Parathyroid adenoma (tissue), 2 donors: ENCODE measurements at regions not wholly inside any gene's neighbourhood (a gene's known extent, or its start where the extent isn't known, plus 50 kb on each side); places are given as distances from the start of the nearest gene placed in this dataset.

ENCODE experiments used
- H2AFZ ChIP-seq: fragments of 300-600 bp; sonication (generic); one replicate; pipeline ENCODE4 v1.7.0; 2017; ENCODE audit warnings: antibody characterized with exemption, mild to moderate bottlenecking
- H3K27ac ChIP-seq: fragments of 300-600 bp; sonication (generic); one replicate; pipeline ENCODE4 v1.7.0; 2017
- H3K27me3 ChIP-seq: fragments of 300-600 bp; sonication (generic); one replicate; pipeline ENCODE4 v1.7.0; 2017; ENCODE audit warnings: low read length; ENCODE audit not compliant: control insufficient read depth, insufficient read depth
- H3K36me3 ChIP-seq: fragments of 300-600 bp; sonication (generic); one replicate; pipeline ENCODE4 v1.7.0; 2017; ENCODE audit warnings: low read length; ENCODE audit not compliant: control insufficient read depth, insufficient read depth
- H3K4me1 ChIP-seq: fragments of 300-600 bp; sonication (generic); one replicate; pipeline ENCODE4 v1.7.0; 2017; ENCODE audit warnings: control low read depth
- H3K4me2 ChIP-seq: fragments of 300-600 bp; sonication (generic); one replicate; pipeline ENCODE4 v1.7.0; 2017; ENCODE audit warnings: low read length
- H3K4me3 ChIP-seq: fragments of 300-600 bp; sonication (generic); one replicate; pipeline ENCODE4 v1.7.0; 2017; ENCODE audit warnings: low read depth, low read length
- H3K79me2 ChIP-seq: fragments of 300-600 bp; sonication (generic); one replicate; pipeline ENCODE4 v1.7.0; 2017; ENCODE audit warnings: control low read depth
- H3K9ac ChIP-seq: fragments of 300-600 bp; sonication (generic); one replicate; pipeline ENCODE4 v1.7.0; 2017; ENCODE audit warnings: mild to moderate bottlenecking
- H3K9me3 ChIP-seq: fragments of 300-600 bp; sonication (generic); one replicate; pipeline ENCODE4 v1.7.0; 2017; ENCODE audit warnings: low read length; ENCODE audit not compliant: control insufficient read depth
- CTCF ChIP-seq: fragments of 300-600 bp; sonication (generic); IDR thresholded peaks from one replicate; pipeline ENCODE4 v1.7.0; 2017; ENCODE audit warnings: antibody characterized with exemption, mild to moderate bottlenecking
- donor health status: primary hyperparathyroidism.

GRCh38 chr20:6469695-6470094 is 297.8 kb upstream of the BMP2 start:
- no peak overlapping the region for H3K4me3 ChIP-seq
- no peaks in the 10 kb centered on the region for H3K27me3 ChIP-seq
- H2AFZ ChIP-seq: no peak overlapping the region
- H3K36me3 ChIP-seq: no peaks in the 10 kb centered on the region
- no peaks in the 10 kb centered on the region for H3K4me1 ChIP-seq
- TF ChIP-seq CTCF: no peak
- no peaks in the 10 kb centered on the region for H3K79me2 ChIP-seq
- H3K27ac ChIP-seq: no peak overlapping the region
- no peaks in the 10 kb centered on the region for H3K9me3 ChIP-seq
- no peak overlapping the region for H3K9ac ChIP-seq
- no peak overlapping the region for H3K4me2 ChIP-seq

GRCh38 chr20:6468423-6469116 is 298.9 kb upstream of the BMP2 start:
- Histone ChIP-seq H3K36me3 (no peaks in the 10 kb centered on the region), H3K4me1 (no peaks in the 10 kb centered on the region), H3K4me2 (no peak overlapping the region), H3K9ac (no peak overlapping the region), H3K79me2 (no peaks in the 10 kb centered on the region), H2AFZ (no peak overlapping the region), H3K27me3 (no peaks in the 10 kb centered on the region), H3K9me3 (no peaks in the 10 kb centered on the region), H3K4me3 (no peak overlapping the region), H3K27ac (no peak overlapping the region)
- TF ChIP-seq CTCF: no peak

- H3K79me2 ChIP-seq: no peaks in the 10 kb centered on the region
- H3K27me3 ChIP-seq: no peaks in the 10 kb centered on the region
- TF ChIP-seq CTCF: no peak
- no peak overlapping the region for H3K4me2 ChIP-seq
- no peaks in the 10 kb centered on the region for H3K9me3 ChIP-seq
- no peak overlapping the region for H3K4me3 ChIP-seq
- H3K36me3 ChIP-seq: no peaks in the 10 kb centered on the region
- H2AFZ ChIP-seq: no peak overlapping the region
- H3K9ac ChIP-seq: no peak overlapping the region
- H3K27ac ChIP-seq: no peak overlapping the region
- H3K4me1 ChIP-seq: no peaks in the 10 kb centered on the region
Observed at GRCh38 chr20:6467562-6467961, 299.9 kb upstream of the BMP2 start.

GRCh38 chr20:6466075-6466810 is 301.2 kb upstream of the BMP2 start:
- Histone ChIP-seq H3K36me3 (no peaks in the 10 kb centered on the region), H3K79me2 (no peaks in the 10 kb centered on the region), H3K27ac (no peak overlapping the region), H3K9me3 (no peaks in the 10 kb centered on the region), H3K4me3 (no peak overlapping the region), H3K4me2 (no peak overlapping the region), H3K27me3 (no peaks in the 10 kb centered on the region), H3K9ac (no peak overlapping the region), H2AFZ (no peak overlapping the region), H3K4me1 (no peaks in the 10 kb centered on the region)
- no peak for TF ChIP-seq CTCF
